ENCODE measurements at regions not wholly inside any gene's neighbourhood (a gene's known extent, or its start where the extent isn't known, plus 50 kb on each side); places are given as distances from the start of the nearest gene placed in this dataset.

DNA sequence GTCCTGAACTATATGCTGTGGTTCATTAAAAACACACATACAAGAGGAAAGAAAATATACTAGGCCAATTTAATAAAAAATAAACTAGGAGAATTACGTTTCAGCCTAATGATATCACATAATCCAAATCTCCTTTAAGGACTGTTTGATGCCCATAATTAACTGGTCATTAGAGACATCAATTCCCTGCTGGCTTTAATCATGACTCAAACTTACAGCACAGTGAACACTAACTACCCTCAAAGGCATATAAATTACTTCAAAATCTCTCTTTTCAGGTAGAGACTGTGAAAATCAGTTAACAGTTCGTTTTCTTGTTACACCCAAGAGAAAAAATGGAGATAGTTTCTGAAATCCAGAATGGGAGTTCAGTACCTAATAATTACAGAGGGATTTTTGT, 567.4 kb downstream of the CBLN2 start:
- no peak overlapping the region for H3K4me3 ChIP-seq (replicated peaks; ENCODE audit: low read depth, low read length)
- TF ChIP-seq CTCF (IDR thresholded peaks at IDR 0.05; ENCODE audit: low read depth, low read length, missing control alignments) = no peak
- no peak for DNase-seq (ENCODE audit: extremely low read depth, low read depth)

DNA sequence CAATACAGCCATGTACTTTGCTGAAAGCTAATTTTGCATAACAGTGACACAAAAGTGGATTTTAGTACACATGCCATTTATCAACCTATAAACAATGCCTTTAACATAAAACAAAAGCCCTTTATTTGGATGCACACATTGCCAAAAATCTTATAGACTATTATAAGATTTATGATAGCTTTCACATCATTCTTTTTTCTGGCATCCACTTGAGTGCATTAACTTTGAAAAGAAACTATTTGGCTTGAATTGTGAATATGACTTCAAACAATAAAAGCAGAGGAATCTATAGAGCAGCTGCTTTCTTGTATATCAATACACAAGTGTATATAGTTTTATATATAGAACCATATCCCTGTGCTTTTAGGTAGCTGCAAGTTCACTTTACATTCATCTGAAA, 577.4 kb downstream of the CBLN2 start:
- H3K4me3 ChIP-seq (replicated peaks; ENCODE audit: low read depth, low read length) = no peak overlapping the region
- TF ChIP-seq CTCF (IDR thresholded peaks at IDR 0.05; ENCODE audit: low read depth, low read length, missing control alignments) = no peak
- no peak for DNase-seq (ENCODE audit: extremely low read depth, low read depth)

- no peak for TF ChIP-seq CTCF (IDR thresholded peaks at IDR 0.05; ENCODE audit: low read depth, low read length, missing control alignments)
- DNase-seq (ENCODE audit: extremely low read depth, low read depth) = no peak
Measured at GRCh38 chr18:71958605-71959004, 585.5 kb downstream of the CBLN2 start.

GRCh38 chr18:71951001-71951400, 593.1 kb downstream of the CBLN2 start:
- no peak for TF ChIP-seq CTCF (IDR thresholded peaks at IDR 0.05; ENCODE audit: low read depth, low read length, missing control alignments)
- H3K4me3 ChIP-seq (replicated peaks; ENCODE audit: low read depth, low read length) = no peak overlapping the region
- DNase-seq (ENCODE audit: extremely low read depth, low read depth) = no peak

More at GRCh38 chr18:71958605-71959004, 585.5 kb downstream of the CBLN2 start:
- no peak overlapping the region for H3K4me3 ChIP-seq (replicated peaks; ENCODE audit: low read depth, low read length)

- H3K4me3 ChIP-seq (replicated peaks; ENCODE audit: low read depth, low read length) = no peak overlapping the region
- TF ChIP-seq CTCF (IDR thresholded peaks at IDR 0.05; ENCODE audit: low read depth, low read length, missing control alignments) = no peak
- DNase-seq (ENCODE audit: extremely low read depth, low read depth) = no peak
Measured at GRCh38 chr18:71942433-71942832, 601.7 kb downstream of the CBLN2 start.

DNA sequence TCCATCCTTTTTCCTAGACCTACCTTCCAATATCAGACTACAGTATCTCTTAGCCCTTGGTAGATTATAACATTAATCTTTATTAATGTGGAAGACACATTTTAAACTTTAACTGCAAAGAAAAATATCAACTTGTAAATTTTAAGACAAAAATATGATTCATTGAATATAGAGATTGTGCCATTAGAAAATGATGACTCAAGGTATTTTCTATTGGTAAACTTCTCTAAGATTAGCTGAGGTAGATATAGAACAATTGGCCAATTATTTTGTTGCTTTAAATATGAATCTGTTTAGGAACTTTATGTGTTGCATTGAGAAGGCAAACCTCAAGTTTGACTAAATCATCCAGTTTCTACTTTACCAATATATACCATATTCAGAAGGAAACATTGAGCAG, 604.7 kb downstream of the CBLN2 start:
- H3K4me3 ChIP-seq (replicated peaks; ENCODE audit: low read depth, low read length) = no peak overlapping the region
- no peak for TF ChIP-seq CTCF (IDR thresholded peaks at IDR 0.05; ENCODE audit: low read depth, low read length, missing control alignments)
- no peak for DNase-seq (ENCODE audit: extremely low read depth, low read depth)

DNA sequence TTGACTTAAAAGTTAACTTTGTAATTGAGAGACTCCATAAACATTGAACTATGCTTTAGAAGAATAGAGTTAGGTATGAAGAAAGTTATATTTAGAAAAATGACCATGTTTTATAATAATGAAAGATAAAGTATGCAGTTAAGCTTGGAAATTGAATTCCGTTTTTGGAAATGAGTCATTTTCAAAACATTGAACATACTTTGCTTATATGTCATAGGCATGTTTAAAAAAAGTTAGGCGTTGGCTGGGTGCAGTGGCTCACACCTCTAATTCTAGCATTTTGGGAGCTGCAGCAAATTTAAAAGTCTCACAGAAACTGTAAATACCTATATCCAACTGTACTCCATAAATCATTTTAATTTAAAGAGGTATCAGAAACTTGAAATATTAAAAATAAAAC, 607.4 kb downstream of the CBLN2 start:
- no peak overlapping the region for H3K4me3 ChIP-seq (replicated peaks; ENCODE audit: low read depth, low read length)
- no peak for DNase-seq (ENCODE audit: extremely low read depth, low read depth)
- TF ChIP-seq CTCF (IDR thresholded peaks at IDR 0.05; ENCODE audit: low read depth, low read length, missing control alignments) = no peak
